ENCODE measurements at regions not wholly inside any gene's neighbourhood (a gene's known extent, or its start where the extent isn't known, plus 50 kb on each side); places are given as distances from the start of the nearest gene placed in this dataset.
"Not testable (repeated sequence)": the region's sequence is repeated elsewhere in the genome, so short reads cannot be mapped to it uniquely, and the experiment has no call there.

GRCh38 chr2:195279840-195280427 is 377.1 kb upstream of the SLC39A10 start:
- no peak for DNase-seq

GRCh38 chr2:195270466-195271039 is 386.5 kb upstream of the SLC39A10 start:
- DNase-seq, result no peak

GRCh38 chr2:195269220-195269619 is 387.8 kb upstream of the SLC39A10 start:
- no peak for DNase-seq

- no peak for DNase-seq
Measured at GRCh38 chr2:195257979-195258378, 399.0 kb upstream of the SLC39A10 start.

- DNase-seq, result no peak
Measured at GRCh38 chr2:195252018-195252417, 405.0 kb upstream of the SLC39A10 start.

- DNase-seq, result no peak
Measured at GRCh38 chr2:195251214-195251613, 405.8 kb upstream of the SLC39A10 start.

- no peak for DNase-seq
Measured at GRCh38 chr2:195238826-195239225, 418.2 kb upstream of the SLC39A10 start.

- no peak for DNase-seq
Measured at GRCh38 chr2:195238379-195238778, 418.6 kb upstream of the SLC39A10 start.

- DNase-seq, result not testable (repeated sequence)
Measured at GRCh38 chr2:195228547-195228946, 428.5 kb upstream of the SLC39A10 start.

- no peak for DNase-seq
Measured at GRCh38 chr2:195214072-195214471, 443.0 kb upstream of the SLC39A10 start.

- no peak for DNase-seq
Measured at GRCh38 chr2:195212586-195212985, 444.4 kb upstream of the SLC39A10 start.

- DNase-seq, result no peak
Measured at GRCh38 chr2:195202163-195202845, 454.7 kb upstream of the SLC39A10 start.

- no peak for DNase-seq
Measured at GRCh38 chr2:195199864-195200263, 457.2 kb upstream of the SLC39A10 start.

- no peak for DNase-seq
Measured at GRCh38 chr2:195181059-195181705, 475.8 kb upstream of the SLC39A10 start.

GRCh38 chr2:195168369-195168768 is 488.7 kb upstream of the SLC39A10 start:
- DNase-seq, result no peak

GRCh38 chr2:195164930-195165329 is 492.1 kb upstream of the SLC39A10 start:
- DNase-seq, result no peak

- DNase-seq, result no peak
Measured at GRCh38 chr2:195162918-195163317, 494.1 kb upstream of the SLC39A10 start.

GRCh38 chr2:195162194-195162593 is 494.8 kb upstream of the SLC39A10 start:
- no peak for DNase-seq

GRCh38 chr2:195160963-195161362 is 496.1 kb upstream of the SLC39A10 start:
- DNase-seq, result no peak

- no peak for DNase-seq
Measured at GRCh38 chr2:195151711-195152110, 505.3 kb upstream of the SLC39A10 start.

- no peak for DNase-seq
Measured at GRCh38 chr2:195150819-195151218, 506.2 kb upstream of the SLC39A10 start.

GRCh38 chr2:195148004-195148403 is 509.0 kb upstream of the SLC39A10 start:
- no peak for DNase-seq

GRCh38 chr2:195146761-195147541 is 510.1 kb upstream of the SLC39A10 start:
- no peak for DNase-seq
